Glutamatergic neuron (in vitro differentiated cells): ENCODE measurements at regions not wholly inside any gene's neighbourhood (a gene's known extent, or its start where the extent isn't known, plus 50 kb on each side); places are given as distances from the start of the nearest gene placed in this dataset.
A peak's percentile ranks its signal among the peaks of the same experiment; 100 is the strongest.

Experiments
- DNase-seq: peaks from one replicate; pipeline ENCODE4 v3.0.0; 2022
- H3K27ac Mint-ChIP-seq: one replicate; pipeline ENCODE4 v1.8.0; 2020; ENCODE audit warnings: mild to moderate bottlenecking, mixed read lengths, inconsistent platforms; ENCODE audit not compliant: unreplicated experiment
- H3K27me3 Mint-ChIP-seq: one replicate; pipeline ENCODE4 v1.8.0; 2020; ENCODE audit warnings: mild to moderate bottlenecking, moderate library complexity, mixed read lengths, inconsistent platforms; ENCODE audit not compliant: unreplicated experiment
- H3K36me3 Mint-ChIP-seq: one replicate; pipeline ENCODE4 v1.8.0; 2020; ENCODE audit warnings: mild to moderate bottlenecking, mixed read lengths, inconsistent platforms; ENCODE audit not compliant: unreplicated experiment
- H3K4me1 Mint-ChIP-seq: one replicate; pipeline ENCODE4 v1.8.0; 2020; ENCODE audit warnings: mild to moderate bottlenecking, low read depth, mixed read lengths, inconsistent platforms; ENCODE audit not compliant: unreplicated experiment
- H3K4me3 Mint-ChIP-seq: one replicate; pipeline ENCODE4 v1.8.0; 2020; ENCODE audit warnings: mild to moderate bottlenecking, mixed read lengths, inconsistent platforms; ENCODE audit not compliant: unreplicated experiment
- H3K9me3 Mint-ChIP-seq: one replicate; pipeline ENCODE4 v1.8.0; 2020; ENCODE audit warnings: mild to moderate bottlenecking, moderate library complexity, mixed read lengths, inconsistent platforms; ENCODE audit not compliant: unreplicated experiment
- TF ChIP-seq, protein P1 (sequence below): fragments of 200-600 bp; sonication (generic); IDR thresholded peaks from one replicate; pipeline ENCODE4 v1.5.0; 2021; ENCODE audit not compliant: partially characterized antibody, unreplicated experiment

GRCh38 chr3:5787861-5788488 is 600.5 kb downstream of the EDEM1 start:
- Mint-ChIP-seq H3K4me1 (peaks cover 6% of the 10 kb centered on the region), H3K36me3 (no peaks in the 10 kb centered on the region), H3K27me3 (peaks cover 2% of the 10 kb centered on the region), H3K27ac (peak overlapping the region; percentile 23), H3K4me3 (no peak overlapping the region), H3K9me3 (peaks cover 1% of the 10 kb centered on the region)
- TF ChIP-seq, protein P1, sequence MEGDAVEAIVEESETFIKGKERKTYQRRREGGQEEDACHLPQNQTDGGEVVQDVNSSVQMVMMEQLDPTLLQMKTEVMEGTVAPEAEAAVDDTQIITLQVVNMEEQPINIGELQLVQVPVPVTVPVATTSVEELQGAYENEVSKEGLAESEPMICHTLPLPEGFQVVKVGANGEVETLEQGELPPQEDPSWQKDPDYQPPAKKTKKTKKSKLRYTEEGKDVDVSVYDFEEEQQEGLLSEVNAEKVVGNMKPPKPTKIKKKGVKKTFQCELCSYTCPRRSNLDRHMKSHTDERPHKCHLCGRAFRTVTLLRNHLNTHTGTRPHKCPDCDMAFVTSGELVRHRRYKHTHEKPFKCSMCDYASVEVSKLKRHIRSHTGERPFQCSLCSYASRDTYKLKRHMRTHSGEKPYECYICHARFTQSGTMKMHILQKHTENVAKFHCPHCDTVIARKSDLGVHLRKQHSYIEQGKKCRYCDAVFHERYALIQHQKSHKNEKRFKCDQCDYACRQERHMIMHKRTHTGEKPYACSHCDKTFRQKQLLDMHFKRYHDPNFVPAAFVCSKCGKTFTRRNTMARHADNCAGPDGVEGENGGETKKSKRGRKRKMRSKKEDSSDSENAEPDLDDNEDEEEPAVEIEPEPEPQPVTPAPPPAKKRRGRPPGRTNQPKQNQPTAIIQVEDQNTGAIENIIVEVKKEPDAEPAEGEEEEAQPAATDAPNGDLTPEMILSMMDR, result no peak
- DNase-seq, result peak; percentile 52

GRCh38 chr3:5788496-5788895 is 601.0 kb downstream of the EDEM1 start:
- H3K4me3 Mint-ChIP-seq, result no peak overlapping the region
- H3K9me3 Mint-ChIP-seq, result peaks cover 1% of the 10 kb centered on the region
- TF ChIP-seq, protein P1, result no peak
- H3K36me3 Mint-ChIP-seq, result no peaks in the 10 kb centered on the region
- peaks cover 2% of the 10 kb centered on the region for H3K27me3 Mint-ChIP-seq
- H3K4me1 Mint-ChIP-seq, result peaks cover 6% of the 10 kb centered on the region
- no peak overlapping the region for H3K27ac Mint-ChIP-seq
- no peak for DNase-seq

DNA sequence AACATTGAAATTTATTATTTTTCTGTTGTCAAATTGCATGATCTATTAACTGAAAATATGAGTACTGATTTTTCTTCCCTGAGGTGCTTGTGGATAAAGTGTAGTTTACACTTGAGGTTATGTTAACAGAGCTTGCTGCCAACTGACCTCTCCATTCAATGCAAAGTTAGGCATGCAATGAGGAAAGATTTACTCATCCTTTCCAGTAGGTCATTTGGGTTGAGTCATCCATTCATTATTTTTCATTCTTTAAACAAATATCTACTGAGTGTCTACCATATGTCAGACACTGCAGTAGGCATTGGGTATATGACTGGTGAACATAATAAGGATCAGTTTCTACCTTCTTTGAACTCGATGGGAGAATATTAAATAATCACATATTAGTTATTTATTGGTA is 604.1 kb downstream of the EDEM1 start:
- Mint-ChIP-seq H3K4me3 (no peak overlapping the region), H3K9me3 (peaks cover 1% of the 10 kb centered on the region), H3K27ac (no peak overlapping the region), H3K36me3 (peaks cover 7% of the 10 kb centered on the region), H3K4me1 (peaks cover 6% of the 10 kb centered on the region), H3K27me3 (peaks cover 2% of the 10 kb centered on the region)
- DNase-seq, result no peak
- TF ChIP-seq, protein P1, result no peak

- peaks cover 2% of the 10 kb centered on the region for H3K27me3 Mint-ChIP-seq
- no peak overlapping the region for H3K27ac Mint-ChIP-seq
- H3K4me3 Mint-ChIP-seq, result no peak overlapping the region
- DNase-seq, result no peak
- H3K4me1 Mint-ChIP-seq, result no peaks in the 10 kb centered on the region
- TF ChIP-seq, protein P1, result no peak
- no peaks in the 10 kb centered on the region for H3K9me3 Mint-ChIP-seq
- H3K36me3 Mint-ChIP-seq, result peaks cover 7% of the 10 kb centered on the region
Observed at GRCh38 chr3:5796541-5796940, 609.0 kb downstream of the EDEM1 start.

DNA sequence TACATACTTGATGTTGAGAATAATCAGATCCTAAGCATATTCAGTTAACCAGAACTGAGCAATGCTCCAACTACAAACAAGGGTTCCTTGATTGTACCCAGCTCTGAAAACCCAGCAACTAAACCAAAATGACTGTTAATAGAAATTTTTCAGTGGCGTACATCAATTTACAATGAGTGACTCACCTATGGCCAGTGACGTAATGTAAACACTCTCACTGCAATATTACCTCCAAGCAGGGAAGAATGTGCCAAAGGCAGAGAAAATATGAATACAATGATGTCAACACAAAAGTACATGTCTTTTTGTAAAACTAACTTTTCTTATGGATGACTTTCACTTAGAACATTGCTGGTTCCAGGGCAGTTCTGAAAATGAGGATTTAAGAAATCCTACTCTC is 611.3 kb downstream of the EDEM1 start:
- no peak for DNase-seq
- Mint-ChIP-seq H3K36me3 (peaks cover 7% of the 10 kb centered on the region), H3K4me1 (no peaks in the 10 kb centered on the region), H3K27ac (no peak overlapping the region), H3K4me3 (no peak overlapping the region), H3K9me3 (no peaks in the 10 kb centered on the region), H3K27me3 (no peaks in the 10 kb centered on the region)
- TF ChIP-seq, protein P1, result no peak
